ENCODE measurements at regions not wholly inside any gene's neighbourhood (a gene's known extent, or its start where the extent isn't known, plus 50 kb on each side); places are given as distances from the start of the nearest gene placed in this dataset.

DNA sequence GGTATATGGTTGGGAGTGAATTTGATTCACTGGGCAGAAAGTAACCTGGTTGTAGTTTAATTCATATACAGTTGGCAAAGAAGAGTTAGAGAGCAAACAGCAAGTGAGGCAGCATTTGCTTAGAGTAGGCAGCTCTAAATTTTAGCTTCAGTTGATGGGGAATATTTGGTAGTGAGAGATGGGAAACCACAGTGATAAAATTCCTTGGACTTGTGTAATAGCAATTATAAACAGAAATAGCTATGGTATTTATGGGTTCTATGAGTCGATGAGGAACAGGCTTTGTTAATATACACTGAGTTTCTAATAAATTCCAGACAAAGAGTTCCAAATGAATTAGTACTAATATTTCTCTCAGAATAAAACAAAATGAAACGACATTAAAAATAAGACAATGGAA, 894.0 kb downstream of the ROBO2 start:
- no peak overlapping the region for H2AFZ ChIP-seq (ENCODE audit: low read length)
- H3K4me3 ChIP-seq (ENCODE audit: low read depth, low read length, poor library complexity, severe bottlenecking), result no peak overlapping the region
- H3K4me1 ChIP-seq (ENCODE audit: insufficient read depth, low read length, poor library complexity, severe bottlenecking), result no peaks in the 10 kb centered on the region
- no peaks in the 10 kb centered on the region for H3K79me2 ChIP-seq (ENCODE audit: insufficient read depth, low read depth, low read length)
- H3K4me2 ChIP-seq (ENCODE audit: low read length), result no peak overlapping the region
- no peaks in the 10 kb centered on the region for H3K9me2 ChIP-seq (ENCODE audit: insufficient read depth, low read length)
- intact Hi-C loops (cut with micrococcal nuclease; ENCODE audit: unreplicated experiment), result no loop called here
- no peak for DNase-seq (ENCODE audit: low spot score)
- no peaks in the 10 kb centered on the region for H4K20me1 ChIP-seq (ENCODE audit: insufficient read depth, low read length)
- no peaks in the 10 kb centered on the region for H3K9me3 ChIP-seq (ENCODE audit: low read length)
- no peaks in the 10 kb centered on the region for H3K36me3 ChIP-seq (ENCODE audit: insufficient read depth, low read length)
- ChIA-PET POLR2A (no interaction called here), CTCF (ENCODE audit: unreplicated experiment) (no interaction called here)
- no peak for TF ChIP-seq CTCF (conservative IDR thresholded peaks at IDR 0.05; ENCODE audit: low read length)
- no TSS peak for BruUV-seq (replicated peaks)
- no peak overlapping the region for H3K27ac ChIP-seq (ENCODE audit: low read depth, low read length, poor library complexity, severe bottlenecking)

DNA sequence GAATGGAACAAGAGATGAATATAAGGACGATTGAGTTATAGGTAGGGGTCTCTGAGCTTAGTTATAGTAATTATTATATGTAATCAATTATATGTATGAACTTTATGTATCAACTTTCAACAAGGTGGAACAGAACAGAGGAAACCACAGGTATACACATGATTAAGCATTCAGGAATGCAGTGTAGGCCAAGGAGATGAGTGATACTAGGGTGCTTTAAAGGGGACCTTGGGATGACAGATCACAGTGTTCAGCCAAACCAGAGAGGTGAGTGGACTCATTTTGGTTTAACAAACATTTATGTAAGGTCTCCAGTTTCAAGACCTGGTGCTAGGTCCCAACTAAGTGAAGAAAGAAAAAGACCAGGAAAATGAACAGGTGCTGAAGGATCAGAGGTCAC, 895.5 kb downstream of the ROBO2 start:
- ChIA-PET CTCF (ENCODE audit: unreplicated experiment) (no interaction called here), POLR2A (interaction anchor here (0.5 kb wide), 1 partner anchor 458 kb away, joined by 3 read pairs; no protein-coding TSS in a partner anchor)
- no peak overlapping the region for H3K4me2 ChIP-seq (ENCODE audit: low read length)
- no TSS peak for BruUV-seq (replicated peaks)
- H3K36me3 ChIP-seq (ENCODE audit: insufficient read depth, low read length), result no peaks in the 10 kb centered on the region
- H4K20me1 ChIP-seq (ENCODE audit: insufficient read depth, low read length), result no peaks in the 10 kb centered on the region
- no peaks in the 10 kb centered on the region for H3K9me2 ChIP-seq (ENCODE audit: insufficient read depth, low read length)
- H3K9me3 ChIP-seq (ENCODE audit: low read length), result no peaks in the 10 kb centered on the region
- H3K79me2 ChIP-seq (ENCODE audit: insufficient read depth, low read depth, low read length), result no peaks in the 10 kb centered on the region
- no peak overlapping the region for H3K27ac ChIP-seq (ENCODE audit: low read depth, low read length, poor library complexity, severe bottlenecking)
- H3K4me3 ChIP-seq (ENCODE audit: low read depth, low read length, poor library complexity, severe bottlenecking), result no peak overlapping the region
- no peak for TF ChIP-seq EZH2phosphoT487 (IDR thresholded peaks at IDR 0.05; ENCODE audit: borderline replicate concordance, low read depth, low read length)
- TF ChIP-seq CTCF (conservative IDR thresholded peaks at IDR 0.05; ENCODE audit: low read length), result no peak
- intact Hi-C loops (cut with micrococcal nuclease; ENCODE audit: unreplicated experiment), result no loop called here
- H2AFZ ChIP-seq (ENCODE audit: low read length), result no peak overlapping the region
- DNase-seq (ENCODE audit: low spot score), result no peak
- H3K4me1 ChIP-seq (ENCODE audit: insufficient read depth, low read length, poor library complexity, severe bottlenecking), result no peaks in the 10 kb centered on the region

- H3K27ac ChIP-seq (ENCODE audit: low read depth, low read length, poor library complexity, severe bottlenecking), result no peak overlapping the region
- CTCF ChIA-PET (ENCODE audit: unreplicated experiment), result no interaction called here
These were observed 899.8 kb downstream of the ROBO2 start for GRCh38 chr3:77939726-77940125.

More at GRCh38 chr3:77939726-77940125, 899.8 kb downstream of the ROBO2 start:
- H3K4me1 ChIP-seq (ENCODE audit: insufficient read depth, low read length, poor library complexity, severe bottlenecking), result no peaks in the 10 kb centered on the region
- no TSS peak for BruUV-seq (replicated peaks)
- no peak overlapping the region for H2AFZ ChIP-seq (ENCODE audit: low read length)
- no peak overlapping the region for H3K4me2 ChIP-seq (ENCODE audit: low read length)
- no peaks in the 10 kb centered on the region for H3K9me2 ChIP-seq (ENCODE audit: insufficient read depth, low read length)
- no peaks in the 10 kb centered on the region for H3K9me3 ChIP-seq (ENCODE audit: low read length)
- POLR2A ChIA-PET, result no interaction called here
- intact Hi-C loops (cut with micrococcal nuclease; ENCODE audit: unreplicated experiment), result no loop called here
- H3K79me2 ChIP-seq (ENCODE audit: insufficient read depth, low read depth, low read length), result no peaks in the 10 kb centered on the region
- no peak for DNase-seq (ENCODE audit: low spot score)
- TF ChIP-seq EZH2phosphoT487 (IDR thresholded peaks at IDR 0.05; ENCODE audit: borderline replicate concordance, low read depth, low read length), result no peak
- no peak for TF ChIP-seq CTCF (conservative IDR thresholded peaks at IDR 0.05; ENCODE audit: low read length)
- H4K20me1 ChIP-seq (ENCODE audit: insufficient read depth, low read length), result no peaks in the 10 kb centered on the region
- H3K4me3 ChIP-seq (ENCODE audit: low read depth, low read length, poor library complexity, severe bottlenecking), result no peak overlapping the region
- H3K36me3 ChIP-seq (ENCODE audit: insufficient read depth, low read length), result no peaks in the 10 kb centered on the region
